Gastrocnemius medialis (tissue), 4 donors: ENCODE measurements at regions not wholly inside any gene's neighbourhood (a gene's known extent, or its start where the extent isn't known, plus 50 kb on each side); places are given as distances from the start of the nearest gene placed in this dataset.
A peak's percentile ranks its signal among the peaks of the same experiment; 100 is the strongest.

Experiments
- ATAC-seq, 2 donors: fragments of 150-250 bp; one replicate each; pipeline ENCODE4 v1.9.1; 2016
- DNase-seq, 2 donors: peaks; one replicate each; pipeline ENCODE4 v3.0.0-alpha.2; 2019
- H3K27ac ChIP-seq, 4 donors: fragments of 200-600 bp; sonication (generic); 1 replicate in 1 of 4; 2 replicates in 3 of 4; pipeline ENCODE4 v1.5.1; 2016 to 2018; ENCODE audit warnings: mild to moderate bottlenecking in 2 of 4, moderate library complexity in 1 of 4
- H3K27me3 ChIP-seq, 3 donors: fragments of 200-600 bp; sonication (generic) in 2 of 3; 1 replicate in 1 of 3; 2 replicates in 2 of 3; pipeline versions ENCODE4 v1.5.1 to v1.6.0; 2016 to 2019; ENCODE audit warnings: mild to moderate bottlenecking in 1 of 3, moderate library complexity in 1 of 3
- H3K36me3 ChIP-seq, 2 donors: fragments of 200-600 bp; sonication (generic) in 1 of 2; one replicate each; pipeline ENCODE4 v1.5.1; 2017 to 2018
- H3K4me1 ChIP-seq, 2 donors: fragments of 200-600 bp; sonication (generic) in 1 of 2; one replicate each; pipeline ENCODE4 v1.5.1; 2016 to 2017; ENCODE audit warnings: mild to moderate bottlenecking in 2 of 2
- H3K4me3 ChIP-seq, 4 donors: fragments of 200-600 bp; sonication (generic) in 3 of 4; 1 replicate in 1 of 4; 2 replicates in 3 of 4; pipeline ENCODE4 v1.5.1; 2016 to 2019; ENCODE audit warnings: mild to moderate bottlenecking in 2 of 4
- H3K9me3 ChIP-seq, 3 donors: fragments of 200-600 bp; sonication (generic) in 2 of 3; 1 replicate in 1 of 3; 2 replicates in 2 of 3; pipeline ENCODE4 v1.5.1; 2016 to 2019
- POLR2A ChIP-seq, 2 donors: fragments of 450-650 bp; IDR thresholded peaks; one replicate each; pipeline ENCODE4 v1.6.1; 2017; ENCODE audit warnings: antibody characterized with exemption in 2 of 2, mild to moderate bottlenecking in 2 of 2, moderate library complexity in 2 of 2
- in situ Hi-C, 4 donors: fragments of 200-750 bp; cut with MboI; loops; one replicate each; pipeline versions ENCODE4 v1.15.0 to v1.8.0; 2017; ENCODE audit warnings: low sequenced_read_pairs in 4 of 4
- intact Hi-C: fragments of 100-400 bp; cut with DNase I; formaldehyde crosslinking; loops from one replicate; pipeline ENCODE4 v1.15.1; 2023; ENCODE audit warnings: low total_unique reads
- TF ChIP-seq, protein P1 (sequence below), 5 experiments: fragments of 450-650 bp in 3 of 5; fragments of 200-600 bp in 2 of 5; sonication (generic) in 2 of 5; IDR thresholded peaks in 4 of 5; conservative IDR thresholded peaks in 1 of 5; 1 replicate in 4 of 5; 2 replicates in 1 of 5; pipeline ENCODE4 v1.5.1; 2016 to 2019; ENCODE audit warnings: antibody characterized with exemption in 5 of 5, mild to moderate bottlenecking in 3 of 5, moderate library complexity in 3 of 5

DNA sequence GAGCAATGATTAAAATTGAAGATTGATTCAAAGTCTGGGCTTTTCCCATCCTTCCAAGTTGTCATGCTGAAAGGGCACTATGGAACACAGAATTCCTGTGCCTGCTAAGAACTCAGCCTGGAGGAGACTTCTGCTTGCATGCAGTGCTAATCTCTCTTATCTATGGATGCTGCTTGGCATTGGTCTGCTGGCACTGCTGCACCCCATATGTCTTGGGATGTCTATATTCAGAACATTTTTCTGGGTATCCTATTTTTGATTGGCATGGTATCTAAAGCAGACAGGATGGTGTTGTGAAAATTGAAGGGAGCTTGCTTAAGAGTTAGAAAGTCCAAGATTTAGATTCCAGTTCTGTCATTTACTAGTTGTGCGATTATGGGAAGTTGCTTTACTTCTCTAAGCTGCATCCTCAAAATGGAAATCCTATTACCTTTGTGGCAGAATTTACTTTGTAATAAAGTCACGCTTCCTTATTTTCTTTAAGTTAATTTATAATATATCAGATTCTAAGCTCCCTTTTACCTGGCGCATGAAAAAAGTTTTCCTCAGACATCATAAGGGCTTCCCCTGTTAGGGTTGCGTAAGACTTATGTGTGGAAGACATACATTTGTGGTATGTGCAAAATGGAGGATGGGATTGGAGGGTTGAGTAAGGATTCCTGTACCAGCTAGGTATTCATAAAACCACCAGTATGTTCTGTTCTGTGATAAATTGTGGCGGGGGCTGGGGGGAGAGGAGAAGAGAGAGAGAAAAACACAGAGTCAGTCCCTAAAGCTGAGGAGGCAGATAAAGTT lies 254.0 kb downstream of the DMAC1 start:
- DNase-seq (no peak), ATAC-seq (no peak)
- Histone ChIP-seq H3K36me3 (no peaks in the 10 kb centered on the region), H3K4me3 (no peak overlapping the region), H3K9me3 (no peaks in the 10 kb centered on the region), H3K27me3 (no peaks in the 10 kb centered on the region), H3K4me1 (no peaks in the 10 kb centered on the region), H3K27ac (no peak overlapping the region)
- intact Hi-C loops (no loop called here), in situ Hi-C loops (loop anchor here in 2 of 4 donors (25.0 kb wide), 2 partner anchors 483 to 508 kb away; no protein-coding TSS in a partner anchor)
- TF ChIP-seq POLR2A (IDR thresholded peaks at IDR 0.05), result no peak
- TF ChIP-seq, protein P1, sequence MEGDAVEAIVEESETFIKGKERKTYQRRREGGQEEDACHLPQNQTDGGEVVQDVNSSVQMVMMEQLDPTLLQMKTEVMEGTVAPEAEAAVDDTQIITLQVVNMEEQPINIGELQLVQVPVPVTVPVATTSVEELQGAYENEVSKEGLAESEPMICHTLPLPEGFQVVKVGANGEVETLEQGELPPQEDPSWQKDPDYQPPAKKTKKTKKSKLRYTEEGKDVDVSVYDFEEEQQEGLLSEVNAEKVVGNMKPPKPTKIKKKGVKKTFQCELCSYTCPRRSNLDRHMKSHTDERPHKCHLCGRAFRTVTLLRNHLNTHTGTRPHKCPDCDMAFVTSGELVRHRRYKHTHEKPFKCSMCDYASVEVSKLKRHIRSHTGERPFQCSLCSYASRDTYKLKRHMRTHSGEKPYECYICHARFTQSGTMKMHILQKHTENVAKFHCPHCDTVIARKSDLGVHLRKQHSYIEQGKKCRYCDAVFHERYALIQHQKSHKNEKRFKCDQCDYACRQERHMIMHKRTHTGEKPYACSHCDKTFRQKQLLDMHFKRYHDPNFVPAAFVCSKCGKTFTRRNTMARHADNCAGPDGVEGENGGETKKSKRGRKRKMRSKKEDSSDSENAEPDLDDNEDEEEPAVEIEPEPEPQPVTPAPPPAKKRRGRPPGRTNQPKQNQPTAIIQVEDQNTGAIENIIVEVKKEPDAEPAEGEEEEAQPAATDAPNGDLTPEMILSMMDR (IDR thresholded peaks at IDR 0.05 in 4 of 5, conservative IDR thresholded peaks at IDR 0.05 in 1 of 5), result no peak

DNA sequence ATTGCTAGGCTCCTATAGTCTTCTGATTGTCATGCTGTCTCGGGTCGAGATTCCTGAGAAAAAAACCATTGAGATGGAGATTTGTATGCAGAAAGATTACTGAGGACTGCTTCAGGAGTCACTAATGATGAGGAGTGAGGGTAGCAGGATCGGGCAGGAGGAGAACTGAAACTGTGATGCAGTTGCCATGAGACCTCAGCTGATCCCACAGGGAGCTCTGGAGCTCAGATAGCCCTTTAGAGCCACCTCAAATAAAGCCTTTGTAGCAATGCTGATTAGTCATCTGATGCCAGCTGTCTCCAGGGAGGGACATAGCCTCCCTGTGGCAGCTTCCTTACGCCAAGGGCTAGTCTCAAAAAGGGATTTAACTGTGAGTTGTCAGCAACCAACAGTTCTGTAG lies 256.9 kb downstream of the DMAC1 start:
- Histone ChIP-seq H3K36me3 (no peaks in the 10 kb centered on the region), H3K9me3 (no peaks in the 10 kb centered on the region), H3K4me1 (no peaks in the 10 kb centered on the region), H3K4me3 (no peak overlapping the region), H3K27ac (no peak overlapping the region), H3K27me3 (no peaks in the 10 kb centered on the region)
- no peak for DNase-seq
- no peak for TF ChIP-seq POLR2A (IDR thresholded peaks at IDR 0.05)
- TF ChIP-seq, protein P1 (IDR thresholded peaks at IDR 0.05 in 4 of 5, conservative IDR thresholded peaks at IDR 0.05 in 1 of 5), result no peak
- intact Hi-C loops, result no loop called here
- no peak for ATAC-seq
- in situ Hi-C loops, result loop anchor here in 2 of 4 donors (25.0 kb wide), 2 partner anchors 480 to 505 kb away; no protein-coding TSS in a partner anchor

DNA sequence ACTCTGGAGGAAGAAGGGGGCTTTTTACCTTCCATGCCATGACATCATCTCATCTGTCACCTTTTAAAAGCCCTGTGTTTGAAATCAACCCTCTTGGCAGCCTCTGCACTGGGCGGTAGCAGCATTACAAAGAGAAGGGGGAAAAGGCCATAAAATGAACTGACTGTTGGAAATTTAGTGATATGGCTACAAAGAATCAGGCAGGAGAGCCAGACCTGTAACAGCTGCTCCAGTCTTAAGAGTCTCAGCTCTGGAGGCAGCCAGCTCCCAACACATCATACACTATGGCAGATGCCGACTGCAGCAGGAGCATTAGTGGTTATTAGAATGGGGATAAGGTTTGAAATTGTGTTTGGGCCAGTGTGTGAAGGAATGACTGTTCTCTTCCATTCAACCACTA lies 257.5 kb downstream of the DMAC1 start:
- DNase-seq, result no peak
- no peaks in the 10 kb centered on the region for H3K9me3 ChIP-seq
- no peak for TF ChIP-seq POLR2A (IDR thresholded peaks at IDR 0.05)
- TF ChIP-seq, protein P1 (IDR thresholded peaks at IDR 0.05 in 4 of 5, conservative IDR thresholded peaks at IDR 0.05 in 1 of 5), result no peak
- H3K27me3 ChIP-seq, result no peaks in the 10 kb centered on the region
- in situ Hi-C loops, result loop anchor here in 2 of 4 donors (25.0 kb wide), 2 partner anchors 480 to 505 kb away; no protein-coding TSS in a partner anchor
- no peak overlapping the region for H3K4me3 ChIP-seq
- H3K4me1 ChIP-seq, result no peaks in the 10 kb centered on the region
- intact Hi-C loops, result no loop called here
- no peaks in the 10 kb centered on the region for H3K36me3 ChIP-seq
- ATAC-seq, result no peak
- H3K27ac ChIP-seq, result no peak overlapping the region

DNA sequence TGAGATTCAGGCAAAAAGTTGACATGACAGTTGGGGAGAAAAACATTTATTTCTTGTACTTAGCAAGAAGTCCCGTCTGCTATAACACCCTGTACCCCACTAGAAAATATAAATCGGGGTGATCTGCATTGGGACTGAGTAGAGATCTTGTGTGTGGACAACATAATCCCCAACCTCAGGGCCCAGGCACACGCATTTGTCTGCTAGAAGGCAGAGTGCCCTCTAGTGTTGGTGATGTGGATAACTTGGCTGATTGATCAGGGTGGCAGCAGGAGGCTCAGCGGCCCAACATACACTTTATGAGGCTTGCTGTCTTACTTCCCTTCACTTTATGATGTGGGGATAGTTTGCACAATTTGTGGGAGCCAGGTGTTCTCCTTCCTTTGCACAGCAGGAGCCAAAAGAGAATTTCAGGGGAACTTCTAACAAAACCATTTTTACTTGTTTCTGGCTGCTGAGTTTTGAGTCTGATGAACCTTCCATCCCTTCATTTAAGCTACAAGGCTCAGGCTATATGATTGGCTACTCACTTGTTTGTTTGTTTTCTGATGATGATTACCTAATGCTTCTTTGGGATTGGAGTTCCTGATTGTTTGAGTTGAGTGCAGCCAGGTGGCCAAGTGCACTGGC lies 263.2 kb downstream of the DMAC1 start:
- DNase-seq (peak; percentile 3 to 14), ATAC-seq (no peak)
- Histone ChIP-seq H3K27me3 (no peaks in the 10 kb centered on the region), H3K27ac (no peak overlapping the region), H3K9me3 (no peaks in the 10 kb centered on the region), H3K4me3 (no peak overlapping the region), H3K36me3 (no peaks in the 10 kb centered on the region), H3K4me1 (no peaks in the 10 kb centered on the region)
- in situ Hi-C loops, result loop anchor here in 3 of 4 donors (10.0 to 25.0 kb wide), 3 partner anchors 474 to 499 kb away; no protein-coding TSS in a partner anchor
- TF ChIP-seq POLR2A (IDR thresholded peaks at IDR 0.05), result no peak
- TF ChIP-seq, protein P1 (IDR thresholded peaks at IDR 0.05 in 4 of 5, conservative IDR thresholded peaks at IDR 0.05 in 1 of 5), result peak; percentile 14 to 67 (median 46)
- intact Hi-C loops, result loop anchor here (2.0 to 10.0 kb wide), 2 partner anchors 262 to 484 kb away; no protein-coding TSS in a partner anchor
